DMS53 treated with DMSO at 0.1 percent for 48 hours (cell line): ENCODE measurements at regions not wholly inside any gene's neighbourhood (a gene's known extent, or its start where the extent isn't known, plus 50 kb on each side); places are given as distances from the start of the nearest gene placed in this dataset.

ENCODE experiments used
- DNase-seq: peaks from one replicate; lab custom pipeline; 2025; ENCODE audit not compliant: unreplicated experiment; lab: John Stamatoyannopoulos, UW

DNA sequence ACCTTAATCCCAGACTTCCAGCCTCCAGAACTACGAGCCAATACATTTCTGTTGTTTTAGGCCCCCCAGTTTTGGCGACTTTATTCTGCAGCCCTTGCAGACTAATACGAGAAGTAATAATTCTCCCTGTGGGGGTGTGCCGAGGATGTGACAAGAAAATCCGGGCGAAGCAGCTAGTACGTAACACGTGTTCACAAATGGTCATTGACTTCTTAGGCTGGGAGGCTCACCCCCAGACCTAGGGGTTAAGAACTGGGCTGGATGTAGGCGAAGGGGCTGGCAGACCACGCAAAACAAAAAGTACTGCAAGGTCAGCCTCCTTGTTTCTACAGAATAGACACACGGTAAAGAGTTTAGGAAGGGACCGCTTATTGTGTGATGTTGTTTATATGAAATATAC, 69.8 kb upstream of the ESRRB start:
- DNase-seq: no peak

DNA sequence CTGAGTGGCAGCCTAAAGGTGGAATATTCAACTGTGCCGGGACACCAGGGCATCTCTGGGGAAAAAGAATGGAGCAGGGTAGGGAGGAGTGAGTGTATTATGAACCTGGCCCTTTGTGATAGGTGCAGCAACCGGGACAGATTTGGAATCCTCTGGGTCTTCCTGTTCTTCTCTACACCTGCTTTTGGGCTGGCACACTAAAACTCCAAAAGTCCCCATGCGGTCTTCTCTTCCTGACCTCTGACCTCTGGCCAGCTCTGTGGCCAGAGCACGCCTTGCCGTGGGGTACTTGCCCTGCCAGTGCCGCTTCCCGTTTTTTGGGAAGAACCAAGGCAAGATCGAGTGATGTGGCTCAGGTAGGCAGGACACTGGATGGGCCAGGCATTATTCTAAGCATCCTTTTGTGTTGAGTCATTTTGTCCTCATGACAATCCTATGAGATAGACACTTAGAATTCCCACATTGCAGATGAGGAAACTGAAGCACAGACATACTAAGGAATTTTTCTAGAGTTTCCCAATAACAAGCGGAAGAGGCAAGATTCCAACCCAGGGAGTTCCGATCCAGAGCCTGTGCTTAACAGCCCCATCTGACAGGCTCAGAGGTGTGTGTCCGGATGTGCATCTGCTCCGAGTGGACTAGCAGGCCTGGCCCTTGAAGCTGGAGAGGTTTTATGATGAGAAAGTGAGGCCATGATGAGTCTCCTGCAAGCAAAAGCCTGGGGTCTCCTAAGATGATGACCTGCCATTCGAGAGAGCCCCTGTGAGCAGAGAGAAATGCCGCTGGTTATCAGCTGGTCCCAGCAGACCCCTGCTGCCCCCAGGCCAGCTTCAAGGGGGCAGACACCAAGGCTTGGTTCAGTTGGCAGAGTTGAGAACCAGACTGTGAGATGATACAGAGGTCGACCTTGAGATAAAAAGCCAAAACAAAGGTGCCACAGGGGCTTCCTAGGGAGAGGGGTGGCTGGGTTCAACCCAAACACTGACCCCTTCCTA, 67.9 kb upstream of the ESRRB start:
- DNase-seq: no peak

DNA sequence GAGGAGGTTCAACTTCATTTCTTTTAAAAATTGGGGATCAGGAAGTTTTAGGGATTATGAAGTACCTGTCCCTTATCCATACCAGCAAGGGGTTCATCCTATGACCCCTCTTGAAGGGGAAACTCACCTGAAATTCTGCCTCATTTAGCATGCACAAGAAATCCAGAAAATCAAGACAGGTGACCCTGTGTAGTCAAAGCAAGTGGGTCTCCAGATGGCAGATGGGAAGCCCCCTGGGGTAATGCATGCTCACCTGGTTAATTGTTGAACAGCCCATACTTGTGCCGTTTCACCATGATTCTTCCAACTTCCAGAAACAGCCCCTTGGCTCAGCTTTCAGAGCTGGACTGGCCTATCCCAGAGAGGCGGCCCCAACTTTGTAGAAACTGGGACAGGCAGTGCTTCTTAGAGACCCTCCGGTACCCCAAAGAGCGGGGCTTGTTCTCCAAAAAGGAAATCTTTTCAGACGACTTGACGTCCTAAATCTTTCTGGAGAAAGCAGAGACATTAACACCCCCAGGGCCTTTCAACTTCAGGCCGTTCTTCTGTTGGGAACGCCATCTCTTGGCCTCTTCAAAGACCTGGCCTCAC, 66.3 kb upstream of the ESRRB start:
- DNase-seq: no peak

DNA sequence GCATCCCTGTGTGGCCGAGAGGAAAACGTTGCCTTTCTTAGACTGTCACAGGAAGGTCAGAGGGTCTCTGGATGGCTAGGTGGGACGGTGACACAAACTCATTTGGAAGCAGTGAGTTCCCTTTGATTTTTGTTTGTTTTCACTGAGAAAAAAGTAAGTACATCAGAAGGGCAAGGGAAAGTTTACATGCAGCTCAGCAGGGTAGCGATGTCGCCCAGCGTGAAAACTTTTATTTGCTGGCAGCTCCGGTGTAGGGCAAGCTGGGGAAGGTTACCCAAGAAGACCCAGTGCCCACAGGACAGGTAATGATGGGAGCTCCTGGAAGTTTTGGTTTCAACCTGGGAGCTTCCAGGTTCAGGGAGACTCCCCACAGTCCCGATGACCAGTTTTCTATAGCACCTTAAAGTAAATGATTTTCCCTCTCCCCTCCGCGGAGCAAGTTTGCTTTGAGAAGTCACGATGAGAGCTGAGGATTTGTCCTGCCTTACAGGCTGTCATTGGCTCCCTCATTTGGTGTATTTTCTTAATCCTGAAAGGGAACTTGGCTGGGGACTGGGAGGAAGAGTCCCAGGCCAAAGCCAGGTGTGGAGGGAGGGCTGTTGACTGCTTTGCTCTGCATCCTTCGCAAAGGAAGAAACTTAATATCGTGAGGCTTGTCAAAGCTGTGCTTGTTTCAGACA, 64.7 kb upstream of the ESRRB start:
- no peak for DNase-seq

DNA sequence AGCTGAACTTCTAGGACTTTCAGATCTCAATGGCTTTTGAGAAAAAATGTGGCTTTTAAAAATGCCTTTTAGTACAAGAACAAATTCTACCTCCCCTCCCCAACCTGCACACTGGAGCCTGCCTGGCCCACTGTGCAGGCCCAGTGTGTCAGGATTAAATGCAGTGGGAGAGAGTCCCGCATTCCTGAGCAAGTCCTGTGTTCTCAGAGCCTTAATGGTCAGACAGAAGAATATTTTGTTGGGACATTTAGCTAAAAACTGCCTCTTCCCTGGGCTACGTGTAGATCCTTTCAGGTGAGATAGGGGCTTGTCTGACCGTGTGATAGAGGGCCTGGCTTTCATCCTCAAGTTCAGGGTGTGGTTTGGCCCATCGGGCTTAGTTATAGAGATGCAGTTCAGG, 63.1 kb upstream of the ESRRB start:
- DNase-seq: no peak

DNA sequence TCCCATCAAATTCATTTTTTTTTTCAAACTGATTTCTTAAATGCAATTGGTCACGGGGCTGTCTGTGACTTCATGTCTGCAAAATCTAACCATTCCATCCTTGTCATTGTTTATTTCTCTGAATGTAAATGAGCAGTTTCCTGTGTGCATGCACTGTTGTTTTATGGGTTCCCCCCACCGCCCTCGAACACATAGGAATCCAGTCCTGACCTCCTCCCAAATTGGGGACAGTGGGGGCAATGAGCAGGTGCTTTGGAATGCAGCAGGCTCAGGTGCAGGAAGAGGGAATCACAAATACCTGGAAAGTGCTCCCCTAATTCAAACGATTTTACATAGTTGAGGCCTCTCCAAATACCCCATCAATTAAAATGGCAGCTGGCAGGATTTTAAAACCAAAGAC, 62.6 kb upstream of the ESRRB start:
- no peak for DNase-seq

DNA sequence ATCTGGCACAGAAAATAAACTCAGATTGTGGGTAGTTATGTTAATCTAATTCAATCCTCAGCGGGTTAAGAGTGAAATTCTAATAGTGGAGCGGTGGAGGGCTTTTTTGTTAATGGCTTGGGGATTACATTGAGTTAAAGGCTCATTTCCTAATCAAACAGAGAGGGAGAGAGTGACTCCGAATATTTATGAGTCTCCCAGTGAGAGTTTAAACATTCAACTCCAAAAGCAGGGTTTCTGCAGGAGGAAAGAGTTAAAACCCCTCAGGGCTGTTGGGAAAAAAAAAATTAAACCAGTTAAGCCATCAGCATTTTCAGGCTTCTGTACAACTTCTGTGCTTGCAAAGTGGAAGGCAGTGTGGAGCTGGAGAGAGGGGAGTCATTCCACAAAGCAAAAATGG, 62.1 kb upstream of the ESRRB start:
- DNase-seq: no peak

DNA sequence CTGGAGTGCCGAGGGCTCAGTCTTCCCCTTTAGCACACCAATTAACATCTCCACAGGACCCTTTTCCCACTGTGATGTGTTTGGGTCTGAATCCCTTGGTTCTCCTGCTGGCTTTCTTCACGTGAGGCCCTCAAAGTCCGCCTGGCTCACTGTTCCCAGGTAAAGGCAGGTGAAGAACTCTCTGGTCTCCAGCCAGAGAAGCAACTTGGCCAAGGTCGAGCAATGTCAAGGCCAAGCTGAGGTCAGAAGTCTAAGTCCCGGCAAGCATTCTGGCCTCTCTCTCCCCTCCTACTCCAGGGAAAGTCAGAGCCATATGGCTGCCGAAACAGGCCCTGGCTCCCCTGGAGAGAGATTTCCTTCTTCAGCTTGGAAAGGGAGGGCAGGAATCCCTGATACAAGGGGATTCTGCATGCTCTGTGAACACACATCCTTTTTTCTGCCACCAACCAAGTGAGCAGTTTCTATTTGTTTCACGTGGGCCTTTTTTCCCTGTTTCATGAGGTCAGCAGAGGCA, 61.4 kb upstream of the ESRRB start:
- DNase-seq: no peak

DNA sequence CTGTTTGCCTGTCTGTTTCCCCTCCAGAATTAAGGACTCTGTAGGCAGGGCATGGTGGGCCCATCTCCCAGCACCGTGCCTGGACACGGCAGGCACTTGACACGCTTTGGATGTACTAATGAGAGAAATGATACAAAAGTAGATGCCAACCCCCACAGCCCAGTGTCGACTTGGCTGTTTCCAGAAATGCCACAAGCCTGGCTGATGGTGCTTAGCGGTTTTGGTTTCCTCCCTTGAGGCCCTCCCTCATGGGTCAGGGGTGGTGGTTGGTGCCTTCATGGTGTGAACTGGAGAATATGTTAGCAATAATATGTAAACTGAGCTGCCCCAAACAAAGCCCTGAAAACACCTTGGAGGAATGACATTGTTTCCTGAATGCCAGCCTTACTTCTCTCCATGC, 55.5 kb upstream of the ESRRB start:
- no peak for DNase-seq

DNA sequence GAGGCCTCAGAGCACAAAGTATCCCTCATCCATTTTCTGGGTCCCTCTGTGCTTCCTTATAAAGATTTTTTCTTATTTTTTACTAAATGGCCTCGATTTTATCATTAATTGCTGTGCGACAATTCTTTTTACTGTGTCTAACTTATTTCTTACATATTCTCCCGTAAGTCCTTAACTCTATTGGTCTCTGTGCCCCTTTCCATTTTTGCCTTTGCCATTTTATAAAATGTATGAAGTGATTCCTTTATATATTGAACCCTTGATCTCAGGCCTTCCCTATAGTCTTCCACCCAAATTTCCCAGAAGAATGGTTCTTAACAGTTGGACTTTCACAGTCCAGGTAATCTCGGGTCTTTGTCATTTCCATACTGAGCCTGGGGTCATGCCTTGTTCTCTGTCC, 55.0 kb upstream of the ESRRB start:
- no peak for DNase-seq

DNA sequence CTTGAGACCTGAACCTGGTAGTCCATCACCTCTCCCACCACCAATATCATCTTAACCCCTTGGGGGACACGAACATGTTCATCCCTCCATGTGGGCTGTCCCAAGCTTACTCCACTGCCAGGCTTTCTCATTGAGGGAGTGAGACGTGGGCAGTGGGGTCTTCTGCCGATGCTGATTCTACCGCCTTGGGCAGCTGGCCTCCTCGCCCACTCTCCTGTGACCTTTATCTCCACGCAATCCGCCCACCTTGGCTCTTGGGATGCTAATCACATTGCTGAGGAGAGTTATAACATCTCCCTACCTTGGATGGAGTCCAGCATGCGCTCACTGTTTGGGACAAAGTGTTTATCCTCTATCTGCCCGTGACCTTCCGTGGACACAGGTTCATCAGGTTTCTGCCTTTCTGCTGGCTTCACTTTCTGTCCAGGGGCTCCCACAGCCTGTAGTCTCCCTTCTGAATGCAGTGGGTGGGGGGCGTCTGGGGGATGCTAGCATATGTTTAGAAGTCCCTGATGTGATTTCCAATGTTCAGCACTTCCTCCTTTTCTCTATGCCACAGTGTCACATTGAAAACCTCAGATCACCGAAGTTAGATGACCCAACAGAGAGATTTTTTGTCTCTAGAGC, 53.2 kb upstream of the ESRRB start:
- DNase-seq: no peak

DNA sequence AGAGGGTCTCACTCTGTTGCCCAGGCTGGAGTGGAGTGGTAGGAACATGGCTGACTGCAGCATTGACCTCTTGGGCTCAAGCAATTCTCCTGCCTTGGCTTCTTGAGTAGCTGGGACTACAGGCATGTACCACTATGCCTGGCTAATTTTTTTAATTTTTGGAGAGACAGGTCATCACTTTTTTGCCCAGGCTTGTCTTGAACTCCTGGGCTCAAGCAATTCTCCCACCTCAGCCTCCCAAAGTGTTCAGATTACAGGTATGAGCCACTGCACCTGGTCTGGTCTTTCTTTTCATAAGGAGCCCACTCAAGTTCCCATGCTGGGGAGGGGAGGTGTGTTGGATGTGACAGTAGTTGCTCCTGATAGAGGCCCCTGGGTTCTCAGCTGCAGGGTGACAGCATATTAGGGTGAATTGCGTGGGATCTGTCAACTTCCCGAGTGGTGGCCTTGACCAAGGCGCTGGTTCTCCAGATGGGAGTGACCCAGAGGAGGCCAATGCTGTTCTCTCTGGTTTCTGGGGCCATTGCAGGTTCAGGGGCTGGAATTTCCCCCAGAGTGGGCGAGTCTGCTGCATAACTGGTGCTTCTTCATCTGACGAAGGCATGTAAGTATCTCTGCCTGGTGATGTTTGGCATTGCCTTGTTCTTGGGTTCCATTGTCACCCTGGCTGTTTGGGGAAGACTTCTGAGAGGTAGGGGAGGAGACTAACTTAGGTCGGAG, 52.4 kb upstream of the ESRRB start:
- DNase-seq: no peak

DNA sequence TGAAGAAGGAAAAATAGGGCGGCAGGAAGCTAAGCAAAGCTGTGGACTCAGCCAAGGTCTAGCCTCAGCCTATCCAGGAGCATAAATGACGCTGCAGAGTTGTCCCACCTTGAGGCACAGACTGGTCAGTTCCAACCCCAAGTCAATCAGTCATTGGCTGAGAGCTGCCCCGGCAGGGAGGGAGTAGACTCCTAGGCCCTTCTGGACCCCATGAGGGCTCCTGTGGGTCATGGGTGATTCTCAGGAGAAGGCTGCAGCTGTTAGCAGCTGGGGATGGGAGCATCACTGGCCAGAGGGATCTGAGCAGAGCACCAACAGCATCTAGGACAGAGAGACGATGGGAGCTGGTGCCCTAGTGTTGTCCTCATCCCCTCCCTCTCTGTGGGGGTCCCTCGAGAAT, 51.8 kb upstream of the ESRRB start:
- no peak for DNase-seq
